Testis (tissue), 2 donors: ENCODE measurements at regions not wholly inside any gene's neighbourhood (a gene's known extent, or its start where the extent isn't known, plus 50 kb on each side); places are given as distances from the start of the nearest gene placed in this dataset.

Source experiments
- POLR2A ChIP-seq: fragments of 450-650 bp; IDR thresholded peaks from one replicate; pipeline ENCODE4 v1.6.1; 2017; ENCODE audit warnings: antibody characterized with exemption, mild to moderate bottlenecking, moderate library complexity
- TF ChIP-seq, protein P1 (sequence below), 3 experiments: fragments of 450-650 bp in 2 of 3; fragments of 200-600 bp in 1 of 3; sonication (generic) in 1 of 3; IDR thresholded peaks; one replicate each; pipeline ENCODE4 v1.5.1; 2016 to 2019; ENCODE audit warnings: antibody characterized with exemption in 3 of 3, mild to moderate bottlenecking in 2 of 3, moderate library complexity in 1 of 3

DNA sequence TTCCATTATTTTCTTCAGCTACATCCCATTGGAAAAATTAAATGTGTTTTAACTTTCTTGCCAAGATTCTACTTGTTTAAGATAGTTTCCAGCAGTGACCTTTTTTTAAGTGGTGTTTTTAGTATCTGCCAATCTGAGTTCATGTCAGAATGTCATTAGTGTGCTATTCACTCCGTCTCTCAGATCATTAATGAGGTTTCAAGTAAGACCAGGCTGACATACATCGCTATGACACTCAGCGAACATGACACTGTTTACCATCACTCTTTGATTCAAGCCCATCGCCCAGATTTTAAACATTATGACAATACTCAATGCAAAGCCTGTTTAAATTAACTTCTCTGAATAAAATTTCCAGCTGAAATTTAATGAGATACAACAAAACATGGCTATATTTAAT is 272.0 kb upstream of the KYNU start:
- TF ChIP-seq, protein P1, sequence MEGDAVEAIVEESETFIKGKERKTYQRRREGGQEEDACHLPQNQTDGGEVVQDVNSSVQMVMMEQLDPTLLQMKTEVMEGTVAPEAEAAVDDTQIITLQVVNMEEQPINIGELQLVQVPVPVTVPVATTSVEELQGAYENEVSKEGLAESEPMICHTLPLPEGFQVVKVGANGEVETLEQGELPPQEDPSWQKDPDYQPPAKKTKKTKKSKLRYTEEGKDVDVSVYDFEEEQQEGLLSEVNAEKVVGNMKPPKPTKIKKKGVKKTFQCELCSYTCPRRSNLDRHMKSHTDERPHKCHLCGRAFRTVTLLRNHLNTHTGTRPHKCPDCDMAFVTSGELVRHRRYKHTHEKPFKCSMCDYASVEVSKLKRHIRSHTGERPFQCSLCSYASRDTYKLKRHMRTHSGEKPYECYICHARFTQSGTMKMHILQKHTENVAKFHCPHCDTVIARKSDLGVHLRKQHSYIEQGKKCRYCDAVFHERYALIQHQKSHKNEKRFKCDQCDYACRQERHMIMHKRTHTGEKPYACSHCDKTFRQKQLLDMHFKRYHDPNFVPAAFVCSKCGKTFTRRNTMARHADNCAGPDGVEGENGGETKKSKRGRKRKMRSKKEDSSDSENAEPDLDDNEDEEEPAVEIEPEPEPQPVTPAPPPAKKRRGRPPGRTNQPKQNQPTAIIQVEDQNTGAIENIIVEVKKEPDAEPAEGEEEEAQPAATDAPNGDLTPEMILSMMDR (IDR thresholded peaks at IDR 0.05), result no peak
- TF ChIP-seq POLR2A, result no peak
